ENCODE measurements at regions not wholly inside any gene's neighbourhood (a gene's known extent, or its start where the extent isn't known, plus 50 kb on each side); places are given as distances from the start of the nearest gene placed in this dataset.

- TF ChIP-seq POLR2A (IDR thresholded peaks at IDR 0.05), result no peak
- no peak for TF ChIP-seq EP300 (IDR thresholded peaks at IDR 0.05)
- no peak for TF ChIP-seq CTCF (IDR thresholded peaks at IDR 0.05)
- no peaks in the 10 kb centered on the region for H3K9me3 ChIP-seq
- H3K4me3 ChIP-seq, result no peak overlapping the region
- no peak for ATAC-seq
- H3K4me1 ChIP-seq, result no peaks in the 10 kb centered on the region
- H3K36me3 ChIP-seq, result no peaks in the 10 kb centered on the region
- H3K27ac ChIP-seq, result no peak overlapping the region
- no peaks in the 10 kb centered on the region for H3K27me3 ChIP-seq
- WGBS, 2 donors (ENCODE audit: low coverage in 1 of 2), result 61 to 63% methylated on average over 2 of the region's 2 CpGs
Observed at GRCh38 chr14:38524636-38525509, 269.0 kb upstream of the CLEC14A start.

- TF ChIP-seq EP300 (IDR thresholded peaks at IDR 0.05) (no peak), POLR2A (IDR thresholded peaks at IDR 0.05) (no peak), POLR2AphosphoS5 (IDR thresholded peaks at IDR 0.05) (no peak), CTCF (IDR thresholded peaks at IDR 0.05) (no peak)
- Histone ChIP-seq H3K27me3 (no peaks in the 10 kb centered on the region), H3K36me3 (no peaks in the 10 kb centered on the region), H3K9me3 (no peaks in the 10 kb centered on the region), H3K4me3 (no peak overlapping the region), H3K27ac (no peak overlapping the region), H3K4me1 (no peaks in the 10 kb centered on the region)
- ATAC-seq, result no peak
- WGBS, 2 donors (ENCODE audit: low coverage in 1 of 2), result 51 to 59% methylated on average over 3 of the region's 3 CpGs
Observed at GRCh38 chr14:38522724-38523123, 266.8 kb upstream of the CLEC14A start.

GRCh38 chr14:38521591-38521990 is 265.7 kb upstream of the CLEC14A start:
- ATAC-seq, result no peak
- H3K4me1 ChIP-seq, result no peaks in the 10 kb centered on the region
- TF ChIP-seq POLR2A (IDR thresholded peaks at IDR 0.05) (no peak), CTCF (IDR thresholded peaks at IDR 0.05) (no peak), POLR2AphosphoS5 (IDR thresholded peaks at IDR 0.05) (no peak), EP300 (IDR thresholded peaks at IDR 0.05) (no peak)
- WGBS, 2 donors (ENCODE audit: low coverage in 1 of 2), result 96 to 98% methylated on average over 5 of the region's 5 CpGs
- no peaks in the 10 kb centered on the region for H3K27me3 ChIP-seq
- no peak overlapping the region for H3K27ac ChIP-seq
- no peaks in the 10 kb centered on the region for H3K36me3 ChIP-seq
- no peak overlapping the region for H3K4me3 ChIP-seq
- H3K9me3 ChIP-seq, result no peaks in the 10 kb centered on the region

GRCh38 chr14:38517426-38517825 is 261.5 kb upstream of the CLEC14A start:
- Histone ChIP-seq H3K36me3 (no peaks in the 10 kb centered on the region), H3K4me3 (no peak overlapping the region), H3K27me3 (no peaks in the 10 kb centered on the region), H3K4me1 (no peaks in the 10 kb centered on the region), H3K27ac (no peak overlapping the region), H3K9me3 (no peaks in the 10 kb centered on the region)
- no peak for ATAC-seq
- TF ChIP-seq CTCF (IDR thresholded peaks at IDR 0.05) (no peak), POLR2A (IDR thresholded peaks at IDR 0.05) (no peak), EP300 (IDR thresholded peaks at IDR 0.05) (no peak), POLR2AphosphoS5 (IDR thresholded peaks at IDR 0.05) (no peak)
- 55 to 88% methylated on average over 2 of the region's 2 CpGs for WGBS, 2 donors (ENCODE audit: low coverage in 1 of 2)

GRCh38 chr14:38512236-38512635 is 256.3 kb upstream of the CLEC14A start:
- Histone ChIP-seq H3K9me3 (no peaks in the 10 kb centered on the region), H3K4me1 (no peaks in the 10 kb centered on the region), H3K4me3 (no peak overlapping the region), H3K27me3 (no peaks in the 10 kb centered on the region), H3K27ac (no peak overlapping the region), H3K36me3 (no peaks in the 10 kb centered on the region)
- ATAC-seq, result no peak
- no peak for TF ChIP-seq POLR2A (IDR thresholded peaks at IDR 0.05)
- TF ChIP-seq CTCF (IDR thresholded peaks at IDR 0.05), result no peak
- no peak for TF ChIP-seq EP300 (IDR thresholded peaks at IDR 0.05)
- no peak for TF ChIP-seq POLR2AphosphoS5 (IDR thresholded peaks at IDR 0.05)

All from gastroesophageal sphincter (tissue), 4 donors.